ENCODE measurements at regions not wholly inside any gene's neighbourhood (a gene's known extent, or its start where the extent isn't known, plus 50 kb on each side); places are given as distances from the start of the nearest gene placed in this dataset.
"Not testable (repeated sequence)": the region's sequence is repeated elsewhere in the genome, so short reads cannot be mapped to it uniquely, and the experiment has no call there.

DNA sequence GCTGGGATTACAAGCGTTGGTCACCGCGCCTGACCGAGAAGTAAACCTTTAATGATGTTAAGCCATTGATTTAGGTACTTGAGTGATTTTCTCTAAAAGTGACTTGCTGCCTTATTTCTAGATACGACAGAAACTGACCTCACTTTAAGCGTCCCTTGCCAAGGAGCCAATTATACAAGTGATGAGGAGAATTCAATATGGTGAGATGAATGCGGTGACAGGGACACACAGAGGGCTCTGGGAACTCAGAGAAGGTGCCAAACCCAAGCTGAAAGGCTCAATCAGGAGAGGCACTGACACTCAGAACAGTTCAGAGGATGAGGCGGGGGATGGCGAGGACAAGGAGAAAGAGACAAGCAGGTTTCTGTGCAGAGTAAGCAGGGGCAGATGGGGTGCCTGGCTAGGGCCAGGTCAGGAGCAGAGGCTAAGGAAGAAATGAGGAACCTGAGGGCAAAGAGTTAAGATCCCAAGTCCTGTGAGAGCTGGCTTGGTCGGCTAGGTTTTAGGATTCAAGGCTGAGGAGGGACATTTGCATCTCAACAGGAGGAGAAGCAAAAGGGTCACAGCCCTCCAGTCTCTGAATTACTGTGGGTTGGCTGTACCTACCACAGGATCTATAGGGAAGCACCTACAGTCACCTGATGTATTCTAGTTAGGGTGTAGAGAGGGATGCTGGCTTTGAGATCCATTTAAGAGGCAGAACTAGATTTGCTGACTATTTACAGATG lies 83.2 kb upstream of the USP24 start:
- no peak for DNase-seq (ENCODE audit: low read depth)

- not testable (repeated sequence) for DNase-seq (ENCODE audit: low read depth)
Measured at GRCh38 chr1:55296247-55296646, 81.1 kb upstream of the USP24 start.

DNA sequence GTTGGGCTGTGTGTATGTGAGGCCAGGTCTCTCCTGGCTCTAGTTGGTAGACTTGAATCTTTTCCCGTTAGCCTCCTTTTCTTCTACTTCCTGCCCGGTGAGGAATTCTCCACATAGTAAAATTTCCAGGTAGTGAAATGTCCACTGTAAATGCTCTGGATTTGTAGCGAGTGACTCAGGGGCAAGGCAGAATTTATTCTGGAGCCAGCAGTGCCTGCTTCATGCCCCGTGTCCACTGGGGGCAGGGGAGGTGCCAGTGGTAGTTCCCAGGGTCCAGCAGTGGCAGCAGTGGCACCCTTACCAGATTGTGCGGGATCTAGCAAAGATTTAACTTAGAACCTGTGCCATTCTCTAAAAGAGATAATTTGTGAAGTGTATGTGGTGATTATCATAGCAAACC lies 74.5 kb upstream of the USP24 start:
- DNase-seq (ENCODE audit: low read depth), result no peak

DNA sequence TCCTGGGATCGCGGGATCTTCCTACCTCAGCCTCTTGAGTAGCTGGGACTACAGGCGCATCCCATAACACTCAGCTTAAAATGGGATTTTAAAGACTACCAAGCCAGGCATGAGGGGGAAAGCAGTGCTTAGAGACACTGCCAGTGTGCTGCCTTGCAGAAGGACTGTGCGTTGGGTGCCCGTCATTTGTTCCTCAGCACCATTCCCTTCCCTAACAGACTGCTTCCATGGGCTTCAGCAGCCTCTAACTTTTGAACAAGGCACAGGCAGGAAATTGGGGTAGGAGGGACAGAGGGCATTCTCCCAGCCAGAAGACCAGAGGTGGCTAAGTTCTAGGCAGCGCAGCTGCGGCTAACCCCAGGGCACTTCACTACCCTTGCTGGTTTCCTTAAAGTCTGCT lies 73.9 kb upstream of the USP24 start:
- DNase-seq (ENCODE audit: low read depth), result no peak

- no peak for DNase-seq (ENCODE audit: low read depth)
Measured at GRCh38 chr1:55288245-55288644, 73.1 kb upstream of the USP24 start.

DNA sequence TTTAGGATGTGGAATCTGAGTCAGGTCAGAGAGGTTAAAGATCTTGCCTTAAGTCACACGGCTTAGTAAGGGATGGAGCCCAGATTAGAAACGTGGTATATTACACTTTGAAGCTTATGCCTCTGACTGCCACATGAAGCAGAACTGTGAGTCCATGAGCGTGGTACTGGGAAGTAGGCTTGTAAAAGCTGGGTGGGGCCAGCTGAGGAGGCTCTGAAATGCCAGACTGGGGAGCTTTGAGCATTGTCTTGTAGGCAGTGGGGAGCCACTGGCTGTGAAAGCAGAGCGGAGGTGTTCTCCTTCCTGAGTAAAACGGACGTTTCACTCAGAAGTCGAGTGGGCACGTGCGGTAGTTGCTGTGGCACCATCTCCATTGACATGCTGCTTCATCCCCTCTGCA lies 72.6 kb upstream of the USP24 start:
- no peak for DNase-seq (ENCODE audit: low read depth)

DNA sequence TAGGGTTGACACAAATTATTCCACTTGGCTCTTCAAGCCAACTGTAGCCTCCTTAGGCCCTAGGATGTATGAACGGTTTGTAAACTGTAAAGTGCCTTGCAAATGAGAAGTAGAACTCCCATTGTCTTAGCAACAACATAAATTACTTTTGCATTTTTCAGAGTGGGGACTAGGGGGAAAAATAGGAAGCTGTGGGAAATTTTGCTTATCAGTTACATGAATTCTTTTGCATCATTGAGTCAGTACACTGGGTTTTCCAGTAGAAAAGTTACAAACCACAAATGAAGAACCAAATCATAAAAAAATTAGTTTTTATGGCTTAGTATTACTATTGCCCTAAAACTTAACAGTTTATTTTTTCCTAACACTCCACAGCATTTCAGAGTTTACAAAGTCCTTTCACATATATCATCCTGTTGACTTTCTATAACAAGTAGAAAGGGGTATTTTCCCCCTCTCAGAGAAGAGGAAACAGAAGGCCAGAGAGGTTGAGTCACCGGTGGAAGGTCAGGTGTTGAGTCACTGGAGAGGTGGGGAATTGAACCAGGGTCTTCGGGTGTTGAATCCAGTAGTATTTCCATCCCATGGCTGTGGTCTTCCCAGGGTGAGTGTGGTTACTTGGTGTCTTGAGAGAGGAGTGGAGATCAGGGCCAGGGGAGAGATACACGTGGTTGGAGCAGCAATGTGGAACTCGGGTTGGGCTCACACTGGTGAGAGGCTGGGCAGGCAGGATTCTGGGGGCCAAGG lies 71.9 kb upstream of the USP24 start:
- DNase-seq (ENCODE audit: low read depth), result peak; percentile 27

GRCh38 chr1:55285834-55286233 lies 70.7 kb upstream of the USP24 start:
- DNase-seq (ENCODE audit: low read depth), result no peak

GRCh38 chr1:55284856-55285255 lies 69.7 kb upstream of the USP24 start:
- DNase-seq (ENCODE audit: low read depth), result peak; percentile 63

GRCh38 chr1:55282058-55282457 lies 66.9 kb upstream of the USP24 start:
- DNase-seq (ENCODE audit: low read depth), result no peak

DNA sequence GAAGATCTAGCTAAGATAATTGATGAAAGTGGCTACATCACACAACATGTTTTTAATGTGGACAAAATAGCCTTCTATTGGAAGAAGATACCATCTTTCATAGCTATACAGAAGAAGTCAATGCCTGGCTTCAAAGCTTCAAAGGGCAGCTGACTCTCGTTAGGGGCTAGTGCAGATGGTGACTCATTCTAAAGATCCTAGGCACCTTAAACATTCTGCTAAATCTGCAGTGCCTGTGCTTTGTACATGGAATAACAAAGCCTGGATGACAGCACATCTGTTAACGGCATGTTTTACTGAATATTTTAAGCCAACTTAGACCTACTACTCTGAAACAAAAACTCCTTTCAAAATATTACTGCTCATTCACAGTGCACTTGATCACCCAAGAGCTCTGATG lies 65.6 kb upstream of the USP24 start:
- DNase-seq (ENCODE audit: low read depth), result peak; percentile 37

GRCh38 chr1:55279627-55280026 lies 64.5 kb upstream of the USP24 start:
- DNase-seq (ENCODE audit: low read depth), result no peak

- no peak for DNase-seq (ENCODE audit: low read depth)
Measured at GRCh38 chr1:55278378-55278777, 63.2 kb upstream of the USP24 start.

GRCh38 chr1:55277377-55278130 lies 62.4 kb upstream of the USP24 start:
- peak; percentile 78 for DNase-seq (ENCODE audit: low read depth)

GRCh38 chr1:55276671-55277376 lies 61.7 kb upstream of the USP24 start:
- no peak for DNase-seq (ENCODE audit: low read depth)

- DNase-seq (ENCODE audit: low read depth), result peak; percentile 59
Measured at GRCh38 chr1:55275941-55276341, 60.8 kb upstream of the USP24 start.

DNA sequence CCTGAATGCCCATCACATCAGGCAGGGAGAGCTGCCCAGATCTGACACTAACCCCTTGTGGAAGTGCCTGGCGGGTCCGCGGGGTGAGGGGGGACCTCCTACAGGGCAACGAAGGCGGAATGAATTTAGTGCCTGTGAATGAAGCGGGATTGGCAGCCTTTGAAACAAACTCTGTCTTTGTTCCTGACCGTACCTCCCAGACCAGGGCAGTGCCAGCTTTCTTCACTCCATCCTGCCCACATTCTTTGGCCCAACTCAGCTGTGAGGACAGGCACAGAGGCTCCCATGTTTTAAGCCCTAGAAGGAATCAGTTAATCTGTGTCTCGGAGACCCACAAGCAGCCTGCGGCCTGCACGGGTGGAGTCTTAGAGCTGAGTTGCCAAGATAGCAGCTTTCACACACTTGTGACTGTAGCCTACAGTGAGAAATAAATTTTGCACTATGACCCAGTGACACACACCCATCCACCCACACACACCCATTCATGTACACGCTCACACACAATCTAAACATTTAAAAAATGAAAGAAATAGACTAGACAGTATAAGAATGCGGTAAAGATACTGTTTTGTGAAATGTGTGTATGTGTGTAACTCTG lies 60.1 kb upstream of the USP24 start:
- DNase-seq (ENCODE audit: low read depth), result no peak

- DNase-seq (ENCODE audit: low read depth), result no peak
Measured at GRCh38 chr1:55272994-55273393, 57.8 kb upstream of the USP24 start.

Measured in EH (cell line).